ENCODE measurements at regions not wholly inside any gene's neighbourhood (a gene's known extent, or its start where the extent isn't known, plus 50 kb on each side); places are given as distances from the start of the nearest gene placed in this dataset.
A peak's percentile ranks its signal among the peaks of the same experiment; 100 is the strongest.

GRCh38 chr10:33573606-33574005 is 239.1 kb upstream of the NRP1 start:
- H3K36me3 ChIP-seq (ENCODE audit: low read depth), result no peaks in the 10 kb centered on the region
- in situ Hi-C loops (cut with MboI), result no loop called here
- no peaks in the 10 kb centered on the region for H3K9me3 ChIP-seq (ENCODE audit: low read depth)
- no peaks in the 10 kb centered on the region for H4K20me1 ChIP-seq (ENCODE audit: insufficient read depth)
- DNase-seq, result no peak
- no peaks in the 10 kb centered on the region for H3K4me1 ChIP-seq (ENCODE audit: insufficient read depth)
- no peak for TF ChIP-seq EZH2 (IDR thresholded peaks at IDR 0.05; ENCODE audit: insufficient read depth, poor library complexity, severe bottlenecking)
- TF ChIP-seq EZH2phosphoT487 (IDR thresholded peaks at IDR 0.05; ENCODE audit: insufficient read depth, low read depth), result no peak
- WGBS, 2 experiments (ENCODE audit: low coverage in 1 of 2, low lambda C conversion rate in 2 of 2, missing lambda C conversion rate in 2 of 2), result 78 to 84% methylated on average over 2 of the region's 2 CpGs
- H3K27ac ChIP-seq, result no peak overlapping the region
- no peak overlapping the region for H3K9ac ChIP-seq
- H3K4me3 ChIP-seq, result no peak overlapping the region
- H2AFZ ChIP-seq, result no peak overlapping the region
- H3K79me2 ChIP-seq (ENCODE audit: insufficient read depth), result no peaks in the 10 kb centered on the region
- no peaks in the 10 kb centered on the region for H3K27me3 ChIP-seq (replicated peaks; ENCODE audit: insufficient read depth)
- H3F3A ChIP-seq (ENCODE audit: insufficient read depth), result no peaks in the 10 kb centered on the region
- H3K9me2 ChIP-seq (ENCODE audit: insufficient read depth), result no peaks in the 10 kb centered on the region
- H3K4me2 ChIP-seq (ENCODE audit: unreplicated experiment), result no peak overlapping the region

- in situ Hi-C loops (cut with MboI), result no loop called here
- Histone ChIP-seq H3F3A (ENCODE audit: insufficient read depth) (no peaks in the 10 kb centered on the region), H3K4me1 (ENCODE audit: insufficient read depth) (no peaks in the 10 kb centered on the region), H3K36me3 (ENCODE audit: low read depth) (no peaks in the 10 kb centered on the region), H3K79me2 (ENCODE audit: insufficient read depth) (no peaks in the 10 kb centered on the region), H3K27ac (no peak overlapping the region), H4K20me1 (ENCODE audit: insufficient read depth) (no peaks in the 10 kb centered on the region), H3K4me2 (ENCODE audit: unreplicated experiment) (no peak overlapping the region), H3K4me3 (no peak overlapping the region), H2AFZ (no peak overlapping the region), H3K9me3 (ENCODE audit: low read depth) (no peaks in the 10 kb centered on the region), H3K9ac (no peak overlapping the region), H3K9me2 (ENCODE audit: insufficient read depth) (no peaks in the 10 kb centered on the region), H3K27me3 (replicated peaks; ENCODE audit: insufficient read depth) (no peaks in the 10 kb centered on the region)
- DNase-seq, result peak; percentile 20
- TF ChIP-seq EZH2 (IDR thresholded peaks at IDR 0.05; ENCODE audit: insufficient read depth, poor library complexity, severe bottlenecking) (no peak), EZH2phosphoT487 (IDR thresholded peaks at IDR 0.05; ENCODE audit: insufficient read depth, low read depth) (no peak)
- 80 to 94% methylated on average over 1 of the region's 1 CpG for WGBS, 2 experiments (ENCODE audit: low coverage in 1 of 2, low lambda C conversion rate in 2 of 2, missing lambda C conversion rate in 2 of 2)
Observed at GRCh38 chr10:33571616-33572015, 237.1 kb upstream of the NRP1 start.

GRCh38 chr10:33570495-33570894 is 236.0 kb upstream of the NRP1 start:
- Histone ChIP-seq H2AFZ (no peak overlapping the region), H3K4me2 (ENCODE audit: unreplicated experiment) (no peak overlapping the region), H3F3A (ENCODE audit: insufficient read depth) (no peaks in the 10 kb centered on the region), H3K9me3 (ENCODE audit: low read depth) (no peaks in the 10 kb centered on the region), H3K27me3 (replicated peaks; ENCODE audit: insufficient read depth) (no peaks in the 10 kb centered on the region), H3K9me2 (ENCODE audit: insufficient read depth) (no peaks in the 10 kb centered on the region), H3K9ac (no peak overlapping the region), H3K4me3 (no peak overlapping the region), H3K4me1 (ENCODE audit: insufficient read depth) (no peaks in the 10 kb centered on the region), H3K27ac (no peak overlapping the region), H3K79me2 (ENCODE audit: insufficient read depth) (no peaks in the 10 kb centered on the region), H4K20me1 (ENCODE audit: insufficient read depth) (no peaks in the 10 kb centered on the region), H3K36me3 (ENCODE audit: low read depth) (no peaks in the 10 kb centered on the region)
- DNase-seq, result no peak
- WGBS, 2 experiments (ENCODE audit: low coverage in 1 of 2, low lambda C conversion rate in 2 of 2, missing lambda C conversion rate in 2 of 2), result 69 to 71% methylated on average over 3 of the region's 3 CpGs
- TF ChIP-seq EZH2phosphoT487 (IDR thresholded peaks at IDR 0.05; ENCODE audit: insufficient read depth, low read depth), result no peak
- TF ChIP-seq EZH2 (IDR thresholded peaks at IDR 0.05; ENCODE audit: insufficient read depth, poor library complexity, severe bottlenecking), result no peak
- in situ Hi-C loops (cut with MboI), result no loop called here

- no peak overlapping the region for H3K4me3 ChIP-seq
- H3K4me2 ChIP-seq (ENCODE audit: unreplicated experiment), result no peak overlapping the region
- H3K9ac ChIP-seq, result no peak overlapping the region
- H3K4me1 ChIP-seq (ENCODE audit: insufficient read depth), result no peaks in the 10 kb centered on the region
- no peaks in the 10 kb centered on the region for H4K20me1 ChIP-seq (ENCODE audit: insufficient read depth)
- no peak for DNase-seq
- in situ Hi-C loops (cut with MboI), result no loop called here
- H3K9me2 ChIP-seq (ENCODE audit: insufficient read depth), result no peaks in the 10 kb centered on the region
- H3K79me2 ChIP-seq (ENCODE audit: insufficient read depth), result no peaks in the 10 kb centered on the region
- no peaks in the 10 kb centered on the region for H3K27me3 ChIP-seq (replicated peaks; ENCODE audit: insufficient read depth)
- H3K27ac ChIP-seq, result no peak overlapping the region
- no peaks in the 10 kb centered on the region for H3F3A ChIP-seq (ENCODE audit: insufficient read depth)
- TF ChIP-seq EZH2phosphoT487 (IDR thresholded peaks at IDR 0.05; ENCODE audit: insufficient read depth, low read depth) (no peak), EZH2 (IDR thresholded peaks at IDR 0.05; ENCODE audit: insufficient read depth, poor library complexity, severe bottlenecking) (no peak)
- no peaks in the 10 kb centered on the region for H3K9me3 ChIP-seq (ENCODE audit: low read depth)
- H3K36me3 ChIP-seq (ENCODE audit: low read depth), result no peaks in the 10 kb centered on the region
- 95 to 97% methylated on average over 1 of the region's 1 CpG for WGBS, 2 experiments (ENCODE audit: low coverage in 1 of 2, low lambda C conversion rate in 2 of 2, missing lambda C conversion rate in 2 of 2)
- H2AFZ ChIP-seq, result no peak overlapping the region
Observed at GRCh38 chr10:33569702-33570101, 235.2 kb upstream of the NRP1 start.

GRCh38 chr10:33566426-33566825 is 232.0 kb upstream of the NRP1 start:
- H3K79me2 ChIP-seq (ENCODE audit: insufficient read depth), result no peaks in the 10 kb centered on the region
- no peak overlapping the region for H3K4me2 ChIP-seq (ENCODE audit: unreplicated experiment)
- H3K9me2 ChIP-seq (ENCODE audit: insufficient read depth), result no peaks in the 10 kb centered on the region
- no peaks in the 10 kb centered on the region for H3K36me3 ChIP-seq (ENCODE audit: low read depth)
- no peak overlapping the region for H3K9ac ChIP-seq
- H3K9me3 ChIP-seq (ENCODE audit: low read depth), result no peaks in the 10 kb centered on the region
- no peak overlapping the region for H3K4me3 ChIP-seq
- H4K20me1 ChIP-seq (ENCODE audit: insufficient read depth), result no peaks in the 10 kb centered on the region
- H3K4me1 ChIP-seq (ENCODE audit: insufficient read depth), result no peaks in the 10 kb centered on the region
- no peak overlapping the region for H3K27ac ChIP-seq
- no peak for DNase-seq
- TF ChIP-seq EZH2phosphoT487 (IDR thresholded peaks at IDR 0.05; ENCODE audit: insufficient read depth, low read depth) (no peak), EZH2 (IDR thresholded peaks at IDR 0.05; ENCODE audit: insufficient read depth, poor library complexity, severe bottlenecking) (no peak)
- H2AFZ ChIP-seq, result no peak overlapping the region
- in situ Hi-C loops (cut with MboI), result no loop called here
- no peaks in the 10 kb centered on the region for H3K27me3 ChIP-seq (replicated peaks; ENCODE audit: insufficient read depth)
- WGBS, 2 experiments (ENCODE audit: low coverage in 1 of 2, low lambda C conversion rate in 2 of 2, missing lambda C conversion rate in 2 of 2), result 86 to 92% methylated on average over 3 of the region's 3 CpGs
- no peaks in the 10 kb centered on the region for H3F3A ChIP-seq (ENCODE audit: insufficient read depth)
